ENCODE measurements at regions not wholly inside any gene's neighbourhood (a gene's known extent, or its start where the extent isn't known, plus 50 kb on each side); places are given as distances from the start of the nearest gene placed in this dataset.
A peak's percentile ranks its signal among the peaks of the same experiment; 100 is the strongest.
"Not testable (repeated sequence)": the region's sequence is repeated elsewhere in the genome, so short reads cannot be mapped to it uniquely, and the experiment has no call there.

DNA sequence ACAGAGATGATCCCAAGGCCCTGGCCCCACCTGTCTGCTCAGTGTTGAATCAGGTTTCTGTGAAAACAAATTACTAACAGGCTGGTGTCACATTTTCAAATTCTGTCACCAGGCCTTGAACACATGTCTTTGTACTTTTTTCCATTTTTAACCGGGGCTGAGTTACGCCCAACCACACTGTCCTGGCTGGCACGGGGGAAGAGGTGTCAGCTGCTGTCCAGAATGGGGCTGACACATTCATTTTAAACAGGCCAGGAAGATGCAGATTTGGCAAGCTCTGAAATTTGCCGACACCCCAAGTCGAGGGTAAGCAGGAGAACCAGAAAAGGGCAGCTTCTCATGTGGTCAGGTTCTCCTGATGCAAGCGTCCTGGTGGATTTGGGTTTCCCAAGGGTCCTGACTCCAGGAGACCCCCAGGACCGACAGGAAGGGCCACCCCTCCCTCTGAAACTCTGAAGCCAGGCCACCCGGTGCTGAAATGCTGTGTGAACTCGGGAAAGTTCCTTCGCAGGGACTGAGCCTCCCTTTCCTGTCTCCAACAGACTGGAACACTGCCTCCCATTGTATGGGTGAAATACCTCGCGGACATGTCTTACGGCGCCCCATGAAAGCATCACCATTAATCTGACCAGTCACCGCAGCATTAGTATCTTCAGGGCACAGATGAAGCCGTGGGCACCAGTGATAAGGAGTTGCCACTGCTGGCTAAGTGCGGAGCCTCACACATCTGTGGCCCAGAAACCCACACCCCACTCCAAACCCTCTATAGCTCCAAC lies 90.5 kb upstream of the METTL9 start:
- peaks cover 9 to 17% of the 10 kb centered on the region in 2 experiments; a peak in 3 of 4 replicates for H3K36me3 ChIP-seq (ENCODE audit: control insufficient read depth in 2 of 2, insufficient read depth in 2 of 2, low read length in 1 of 2)
- SMC1A ChIA-PET (ENCODE audit: uncharacterized antibody, unreplicated experiment); H3K9me3 ChIP-seq (replicated peaks; ENCODE audit: control insufficient read depth, insufficient read depth, low read length); CTCF ChIA-PET; H3K27me3 ChIP-seq (replicated peaks in 1 of 2; ENCODE audit: control insufficient read depth in 2 of 2, insufficient read depth in 2 of 2, low read length in 1 of 2); ATAC-seq; H2AFZ ChIP-seq (ENCODE audit: control insufficient read depth, low read depth, low read length); POLR2A ChIA-PET; DNase-seq (ENCODE audit: low read depth, low spot score); intact Hi-C loops (cut with micrococcal nuclease; ENCODE audit: unreplicated experiment); H3K9ac ChIP-seq (ENCODE audit: control insufficient read depth, insufficient read depth, low read length); RAD21 ChIA-PET (ENCODE audit: unreplicated experiment); in situ Hi-C loops (cut with MboI); BruUV-seq (replicated peaks); FAIRE-seq; H4K20me1 ChIP-seq (ENCODE audit: control insufficient read depth, insufficient read depth): not testable (repeated sequence)
- WGBS (ENCODE audit: insufficient coverage, insufficient replicate concordance, low lambda C conversion rate, missing lambda C conversion rate) = 47% methylated on average over 17 of the region's 17 CpGs
- TF ChIP-seq MLLT1 (IDR thresholded peaks at IDR 0.05) (peak; percentile 41; the same call in 1 of the 2 replicates), ZBTB33 (IDR thresholded peaks at IDR 0.05) (0 out of 2 replicates have a peak, but pooled peaks have one; percentile 64)
- H3K79me2 ChIP-seq (ENCODE audit: control insufficient read depth, insufficient read depth, low read length) = peaks cover 85% of the 10 kb centered on the region
- 0 out of 2 replicates have a peak overlapping the region, but pooled peaks have one; percentile 28 for H3K27ac ChIP-seq (ENCODE audit: control insufficient read depth, insufficient read depth)
- H3K4me3 ChIP-seq = 0 out of 2 replicates have a peak overlapping the region, but pooled peaks have one; percentile 49
- peak overlapping the region; percentile 64 for H3K4me2 ChIP-seq (ENCODE audit: control insufficient read depth, insufficient read depth)
- peaks cover 43% of the 10 kb centered on the region for H3K4me1 ChIP-seq (ENCODE audit: control insufficient read depth, insufficient read depth, low read length)

All from GM12878 (cell line).